ENCODE measurements at regions not wholly inside any gene's neighbourhood (a gene's known extent, or its start where the extent isn't known, plus 50 kb on each side); places are given as distances from the start of the nearest gene placed in this dataset.

GRCh38 chr15:39330061-39330460 is 250.8 kb upstream of the THBS1 start:
- no peak for DNase-seq

- peak; percentile 67 for DNase-seq
Measured at GRCh38 chr15:39331584-39331983, 249.3 kb upstream of the THBS1 start.

DNA sequence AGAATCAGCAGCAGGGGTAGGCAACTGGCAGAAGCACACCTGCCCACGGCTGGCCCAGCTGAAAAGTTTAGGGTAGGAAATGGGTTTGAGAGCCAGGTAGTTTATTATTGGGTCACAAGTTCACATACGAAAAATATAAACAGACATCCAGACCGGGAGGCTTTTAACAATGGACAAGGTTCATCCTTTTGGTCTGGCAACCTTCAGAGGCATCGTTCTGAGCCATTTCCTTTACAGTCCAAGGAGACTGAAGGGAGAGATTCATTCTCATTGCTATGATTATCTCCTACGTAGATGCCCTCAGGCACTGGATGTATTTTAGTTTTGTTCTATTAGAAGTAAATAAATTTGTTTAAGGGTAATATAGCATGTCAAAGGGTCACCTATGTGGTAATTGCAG is 248.0 kb upstream of the THBS1 start:
- DNase-seq: no peak

DNA sequence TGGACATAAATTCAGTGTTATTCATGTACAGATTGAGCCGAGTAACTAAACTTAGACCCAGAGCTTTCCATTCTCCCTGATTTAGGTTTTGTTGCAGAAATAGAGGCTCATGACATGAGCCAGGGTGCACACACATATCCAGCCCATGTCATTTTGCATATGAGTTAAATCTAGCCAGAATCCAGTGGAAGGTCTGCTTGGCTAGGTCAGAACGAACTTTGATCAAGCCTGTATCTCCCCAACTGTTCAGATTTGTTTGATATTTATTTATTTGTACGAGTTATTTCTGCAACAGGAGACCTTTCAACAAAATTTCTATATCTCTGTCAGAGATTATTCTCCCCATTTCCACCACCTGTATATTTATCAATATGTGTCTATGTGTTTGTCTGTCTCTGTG is 247.5 kb upstream of the THBS1 start:
- no peak for DNase-seq

- DNase-seq: no peak
Measured at GRCh38 chr15:39333896-39334295, 247.0 kb upstream of the THBS1 start.

DNA sequence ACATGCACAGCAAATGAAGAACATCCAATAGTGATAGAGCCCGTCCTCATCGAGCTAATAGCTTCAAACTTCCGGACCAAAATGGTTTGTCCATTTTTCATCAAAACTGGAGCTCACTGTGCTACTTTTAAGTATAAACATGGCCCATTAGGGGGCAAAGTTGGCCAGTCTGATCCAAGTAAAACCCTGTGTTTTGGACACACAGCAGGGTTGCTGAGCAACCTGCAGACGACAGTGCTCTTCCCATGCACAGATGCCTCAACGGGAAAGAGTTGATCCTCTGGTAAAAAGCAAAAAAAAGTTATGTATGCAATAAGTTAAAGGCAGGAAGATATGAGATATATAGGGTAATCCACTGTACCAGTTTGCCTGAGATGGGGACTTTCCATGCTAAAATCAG is 244.0 kb upstream of the THBS1 start:
- DNase-seq: no peak

GRCh38 chr15:39338251-39338650 is 242.6 kb upstream of the THBS1 start:
- no peak for DNase-seq

GRCh38 chr15:39340903-39341645 is 239.8 kb upstream of the THBS1 start:
- DNase-seq: no peak

DNA sequence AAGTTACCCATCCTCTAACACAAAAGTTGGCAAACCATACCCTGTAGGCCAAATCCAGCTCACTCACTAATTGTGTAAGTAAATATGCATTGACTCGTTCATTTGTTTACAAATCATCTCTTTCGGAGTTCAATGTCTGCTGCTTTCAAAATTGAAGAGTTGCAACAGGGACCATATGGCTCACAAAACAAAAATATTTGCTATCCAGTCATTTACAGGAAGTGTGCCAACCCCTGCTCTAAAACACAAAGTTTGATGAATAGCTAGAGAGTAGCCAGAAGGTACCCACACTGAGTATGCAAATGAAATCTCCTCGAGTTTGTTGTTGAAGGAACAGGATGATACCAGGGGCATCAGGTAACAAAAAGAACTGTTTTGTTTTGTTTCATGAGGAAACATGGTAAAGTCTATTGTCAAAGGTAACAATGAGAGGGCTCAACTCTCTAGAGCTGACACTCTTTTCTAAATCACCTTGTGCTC is 236.2 kb upstream of the THBS1 start:
- peak; percentile 89 for DNase-seq

- DNase-seq: no peak
Measured at GRCh38 chr15:39345176-39345575, 235.7 kb upstream of the THBS1 start.

- DNase-seq: no peak
Measured at GRCh38 chr15:39347453-39347852, 233.4 kb upstream of the THBS1 start.

GRCh38 chr15:39350785-39351184 is 230.1 kb upstream of the THBS1 start:
- no peak for DNase-seq

GRCh38 chr15:39354189-39354588 is 226.7 kb upstream of the THBS1 start:
- DNase-seq: no peak

DNA sequence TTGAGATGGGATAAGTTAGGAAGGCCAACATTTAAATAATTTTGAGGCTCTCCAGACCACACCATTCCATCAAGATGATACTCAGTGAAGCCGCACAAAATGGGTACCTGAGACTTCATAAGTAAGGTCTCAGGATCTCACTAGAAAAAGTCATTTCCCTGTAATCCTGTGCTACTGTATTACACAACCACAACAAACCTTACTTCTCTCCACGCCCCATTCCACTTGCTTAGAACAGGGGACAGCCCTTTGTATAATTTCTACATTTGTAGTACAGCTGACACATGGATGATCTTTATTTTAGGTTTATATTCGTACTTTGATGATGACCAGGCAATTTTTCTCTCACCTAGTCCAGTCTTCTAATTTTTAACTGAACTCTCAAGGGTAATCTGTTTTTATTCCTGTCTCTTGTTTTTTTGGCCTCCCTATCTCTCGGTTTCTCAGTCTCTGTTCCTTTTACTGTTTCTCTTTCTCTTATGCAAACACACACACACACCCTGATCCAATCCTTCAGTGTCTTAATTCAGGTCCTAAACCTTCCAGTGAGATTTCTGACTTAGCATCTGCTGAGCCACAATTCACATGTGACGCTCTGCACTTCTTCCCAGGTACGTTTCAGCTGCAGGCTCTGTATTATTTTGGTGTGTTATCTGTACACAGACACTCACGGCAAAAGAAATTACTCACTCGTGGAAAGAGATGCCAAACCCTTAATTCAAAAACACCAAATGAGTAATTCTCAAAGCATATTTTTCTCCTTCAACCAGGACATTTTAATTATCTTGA is 223.2 kb upstream of the THBS1 start:
- no peak for DNase-seq

- no peak for DNase-seq
Measured at GRCh38 chr15:39358441-39359041, 222.3 kb upstream of the THBS1 start.

DNA sequence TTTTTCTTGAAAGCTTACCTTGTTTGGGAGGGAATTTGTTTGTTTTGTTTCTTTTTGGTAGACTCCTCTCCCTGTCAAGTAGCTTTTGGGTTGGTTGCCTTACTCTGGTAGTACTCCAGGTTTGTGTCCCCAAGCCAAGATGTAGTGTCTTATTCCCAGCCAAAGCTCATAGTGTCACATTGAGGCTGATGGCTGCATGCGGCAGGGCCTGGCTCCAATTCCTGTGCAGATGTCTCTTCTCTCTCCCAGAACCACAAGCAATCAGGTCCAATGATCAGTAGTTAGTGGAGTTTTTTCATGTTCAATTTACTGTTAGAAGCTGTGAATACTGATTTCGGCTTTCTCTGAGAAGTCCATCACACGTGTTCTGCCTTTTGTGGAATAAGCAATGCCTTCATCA is 221.1 kb upstream of the THBS1 start:
- no peak for DNase-seq

DNA sequence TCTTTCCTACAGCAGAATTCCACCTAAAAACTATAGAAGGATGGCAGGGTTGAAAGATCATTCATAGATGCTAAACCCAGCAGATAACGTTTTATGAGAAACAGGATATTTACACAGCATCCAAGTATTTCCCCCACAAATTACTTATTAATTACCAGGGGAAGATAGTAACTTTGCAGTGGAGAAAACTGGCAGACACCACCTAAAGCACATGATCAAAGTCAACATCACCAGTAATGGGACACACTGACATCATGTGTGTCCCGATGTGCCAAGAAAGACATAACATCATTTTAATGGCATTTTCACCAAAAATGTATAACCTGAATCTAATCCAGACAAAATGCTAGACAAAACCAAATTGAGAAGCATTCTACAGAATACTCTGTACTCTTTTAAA is 220.4 kb upstream of the THBS1 start:
- peak; percentile 30 for DNase-seq

DNA sequence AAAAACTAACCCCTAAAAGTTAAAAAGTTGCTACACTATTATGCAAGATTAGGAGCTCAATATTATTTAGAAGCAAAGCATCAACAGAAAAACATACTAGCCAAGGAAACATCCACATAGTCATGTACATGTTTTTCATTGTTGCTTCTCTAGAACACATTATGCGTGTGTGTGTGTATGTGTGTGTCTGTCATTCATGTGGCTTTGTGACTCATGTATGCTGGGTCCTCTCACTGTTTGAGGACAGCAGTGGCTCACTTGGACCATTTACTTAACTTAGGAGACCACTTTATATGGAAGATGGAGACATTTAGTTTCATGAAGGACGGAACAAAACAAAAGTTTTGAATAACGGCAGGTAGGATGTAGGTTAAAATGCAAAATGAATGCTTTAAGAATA is 219.4 kb upstream of the THBS1 start:
- no peak for DNase-seq

- peak; percentile 60 for DNase-seq
Measured at GRCh38 chr15:39362821-39363561, 217.9 kb upstream of the THBS1 start.

DNA sequence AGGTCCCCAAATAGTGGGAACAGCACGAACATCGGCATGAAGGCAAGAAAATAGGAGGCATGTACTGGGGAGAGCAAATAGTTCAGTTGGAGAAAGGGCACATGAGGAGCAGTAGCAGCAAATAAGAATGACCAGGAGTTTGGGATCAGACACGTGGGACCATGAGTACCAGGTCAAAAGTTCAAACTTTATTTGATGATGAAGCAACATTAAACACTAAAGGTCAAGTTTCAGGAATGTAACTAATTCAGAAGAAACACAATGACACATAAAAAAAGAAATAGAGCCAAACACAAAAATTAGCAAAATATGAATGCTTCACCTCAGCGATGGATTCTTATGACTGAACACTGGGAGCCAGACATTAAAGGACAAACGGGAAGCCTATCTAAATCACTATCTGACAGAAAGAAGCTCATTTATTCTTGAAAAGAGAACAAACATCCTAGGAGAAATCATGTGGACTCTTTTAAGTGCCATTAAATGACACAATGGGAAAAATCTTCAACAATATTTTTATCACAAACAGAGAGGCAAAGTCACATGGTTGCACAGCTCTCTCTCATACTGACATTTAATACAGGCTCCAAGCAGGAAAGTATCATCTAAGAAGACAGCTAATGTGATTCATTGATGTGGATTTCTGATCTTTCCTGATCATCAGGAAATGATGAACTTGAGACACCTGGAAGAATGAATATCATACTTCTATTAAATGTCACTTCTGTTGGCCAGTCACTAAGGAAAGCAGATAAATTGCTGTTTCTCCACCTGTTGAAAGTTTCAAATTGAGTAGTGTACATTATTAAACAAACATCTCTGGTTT is 216.9 kb upstream of the THBS1 start:
- DNase-seq: no peak

DNA sequence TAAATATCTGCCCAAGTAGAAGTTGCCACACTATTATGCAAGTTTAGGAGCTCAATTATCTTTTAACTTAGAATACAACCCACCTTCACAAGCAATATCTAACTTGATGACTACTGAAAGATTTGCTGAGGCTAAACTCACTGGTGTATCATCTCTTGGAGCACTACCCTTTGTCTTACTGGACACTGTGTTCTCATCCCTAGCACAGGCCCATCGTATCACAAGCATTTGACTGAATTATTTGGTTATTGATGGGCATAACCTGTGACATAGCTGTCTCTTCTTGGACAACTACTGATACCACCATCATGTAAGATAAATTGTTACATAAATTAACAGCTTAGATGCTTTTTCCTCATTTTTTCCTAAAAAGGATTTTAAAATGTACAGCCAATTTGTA is 216.2 kb upstream of the THBS1 start:
- no peak for DNase-seq

- no peak for DNase-seq
Measured at GRCh38 chr15:39365161-39365560, 215.7 kb upstream of the THBS1 start.
